Mammary epithelial cell (primary cell): ENCODE measurements at regions not wholly inside any gene's neighbourhood (a gene's known extent, or its start where the extent isn't known, plus 50 kb on each side); places are given as distances from the start of the nearest gene placed in this dataset.

ENCODE experiments used
- CTCF ChIP-seq, 2 donors: IDR thresholded peaks in 1 of 2; conservative IDR thresholded peaks in 1 of 2; 2 replicates each; pipeline ENCODE4 v1.5.1; 2011 to 2012; ENCODE audit warnings: inconsistent platforms in 2 of 2, low read length in 2 of 2, mild to moderate bottlenecking in 2 of 2, control low read depth in 1 of 2, low read depth in 1 of 2; ENCODE audit not compliant: insufficient read depth in 1 of 2; ENCODE audit errors: extremely low read depth in 1 of 2
- EZH2 ChIP-seq: IDR thresholded peaks from 2 replicates; pipeline ENCODE4 v1.6.1; 2012; ENCODE audit warnings: low read length, inconsistent platforms, borderline replicate concordance

- no peak for TF ChIP-seq CTCF (conservative IDR thresholded peaks at IDR 0.05 in 1 of 2, IDR thresholded peaks at IDR 0.05 in 1 of 2; ENCODE audit: extremely low read depth in 1 of 2, insufficient read depth in 1 of 2, low read depth in 1 of 2, low read length in 2 of 2)
- no peak for TF ChIP-seq EZH2
Observed at GRCh38 chr1:95935719-95936118, 701.7 kb downstream of the RWDD3 start.
